ENCODE measurements at regions not wholly inside any gene's neighbourhood (a gene's known extent, or its start where the extent isn't known, plus 50 kb on each side); places are given as distances from the start of the nearest gene placed in this dataset.

DNA sequence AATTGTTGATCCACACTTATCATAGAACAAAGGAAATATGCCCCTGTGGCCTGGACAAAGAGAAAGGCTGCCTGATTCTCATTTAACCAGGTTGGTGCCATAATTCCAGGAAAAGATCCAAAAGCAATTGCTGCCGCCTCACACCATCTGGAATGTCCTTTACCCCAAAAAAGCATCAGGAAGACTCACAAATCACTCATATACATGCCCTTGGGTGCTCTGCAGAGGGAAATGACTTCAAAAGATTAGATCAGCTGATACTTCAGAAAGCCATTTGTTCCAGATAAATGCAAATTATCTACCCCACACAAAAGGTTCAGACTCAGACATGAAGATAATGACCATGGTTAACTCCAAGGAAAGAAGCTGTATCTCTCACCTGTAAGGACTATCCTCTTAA, 285.8 kb downstream of the C1D start:
- TF ChIP-seq, protein P1, sequence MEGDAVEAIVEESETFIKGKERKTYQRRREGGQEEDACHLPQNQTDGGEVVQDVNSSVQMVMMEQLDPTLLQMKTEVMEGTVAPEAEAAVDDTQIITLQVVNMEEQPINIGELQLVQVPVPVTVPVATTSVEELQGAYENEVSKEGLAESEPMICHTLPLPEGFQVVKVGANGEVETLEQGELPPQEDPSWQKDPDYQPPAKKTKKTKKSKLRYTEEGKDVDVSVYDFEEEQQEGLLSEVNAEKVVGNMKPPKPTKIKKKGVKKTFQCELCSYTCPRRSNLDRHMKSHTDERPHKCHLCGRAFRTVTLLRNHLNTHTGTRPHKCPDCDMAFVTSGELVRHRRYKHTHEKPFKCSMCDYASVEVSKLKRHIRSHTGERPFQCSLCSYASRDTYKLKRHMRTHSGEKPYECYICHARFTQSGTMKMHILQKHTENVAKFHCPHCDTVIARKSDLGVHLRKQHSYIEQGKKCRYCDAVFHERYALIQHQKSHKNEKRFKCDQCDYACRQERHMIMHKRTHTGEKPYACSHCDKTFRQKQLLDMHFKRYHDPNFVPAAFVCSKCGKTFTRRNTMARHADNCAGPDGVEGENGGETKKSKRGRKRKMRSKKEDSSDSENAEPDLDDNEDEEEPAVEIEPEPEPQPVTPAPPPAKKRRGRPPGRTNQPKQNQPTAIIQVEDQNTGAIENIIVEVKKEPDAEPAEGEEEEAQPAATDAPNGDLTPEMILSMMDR (IDR thresholded peaks at IDR 0.05), result no peak
- no peak for TF ChIP-seq POLR2A (IDR thresholded peaks at IDR 0.05)
